GOT3 (cell line): ENCODE measurements at regions not wholly inside any gene's neighbourhood (a gene's known extent, or its start where the extent isn't known, plus 50 kb on each side); places are given as distances from the start of the nearest gene placed in this dataset.

Source experiments
- DNase-seq: peaks from one replicate; lab custom pipeline; 2025; ENCODE audit warnings: mixed read lengths; lab: John Stamatoyannopoulos, UW

- DNase-seq = no peak
These were observed 349.1 kb upstream of the USP15 start for GRCh38 chr12:61911113-61911512.

- no peak for DNase-seq
These were observed 344.8 kb upstream of the USP15 start for GRCh38 chr12:61915420-61915819.

GRCh38 chr12:61916831-61917230 is 343.4 kb upstream of the USP15 start:
- no peak for DNase-seq

- no peak for DNase-seq
These were observed 340.5 kb upstream of the USP15 start for GRCh38 chr12:61919686-61920085.

GRCh38 chr12:61920230-61920629 is 340.0 kb upstream of the USP15 start:
- no peak for DNase-seq

GRCh38 chr12:61923152-61923551 is 337.1 kb upstream of the USP15 start:
- no peak for DNase-seq

- DNase-seq = no peak
These were observed 325.6 kb upstream of the USP15 start for GRCh38 chr12:61934564-61934963.

- DNase-seq = no peak
These were observed 320.2 kb upstream of the USP15 start for GRCh38 chr12:61939977-61940376.

- DNase-seq = no peak
These were observed 303.7 kb upstream of the USP15 start for GRCh38 chr12:61956545-61956944.

- DNase-seq = no peak
These were observed 285.7 kb upstream of the USP15 start for GRCh38 chr12:61974461-61974860.

GRCh38 chr12:61985830-61986229 is 274.4 kb upstream of the USP15 start:
- no peak for DNase-seq

- DNase-seq = no peak
These were observed 273.0 kb upstream of the USP15 start for GRCh38 chr12:61987173-61987572.

- DNase-seq = no peak
These were observed 268.5 kb upstream of the USP15 start for GRCh38 chr12:61991661-61992060.

GRCh38 chr12:61993734-61994345 is 266.4 kb upstream of the USP15 start:
- DNase-seq = no peak

- no peak for DNase-seq
These were observed 263.5 kb upstream of the USP15 start for GRCh38 chr12:61996717-61997116.

- no peak for DNase-seq
These were observed 261.4 kb upstream of the USP15 start for GRCh38 chr12:61998791-61999190.

GRCh38 chr12:61999311-61999710 is 260.9 kb upstream of the USP15 start:
- DNase-seq = no peak

- DNase-seq = no peak
These were observed 258.8 kb upstream of the USP15 start for GRCh38 chr12:62001424-62001823.

GRCh38 chr12:62003226-62003625 is 257.0 kb upstream of the USP15 start:
- DNase-seq = no peak

GRCh38 chr12:62003701-62004100 is 256.5 kb upstream of the USP15 start:
- no peak for DNase-seq

- DNase-seq = no peak
These were observed 254.6 kb upstream of the USP15 start for GRCh38 chr12:62005615-62006014.

- no peak for DNase-seq
These were observed 254.0 kb upstream of the USP15 start for GRCh38 chr12:62006076-62006732.

GRCh38 chr12:62008703-62009102 is 251.5 kb upstream of the USP15 start:
- no peak for DNase-seq

- DNase-seq = no peak
These were observed 250.8 kb upstream of the USP15 start for GRCh38 chr12:62009445-62009844.
